ENCODE measurements at regions not wholly inside any gene's neighbourhood (a gene's known extent, or its start where the extent isn't known, plus 50 kb on each side); places are given as distances from the start of the nearest gene placed in this dataset.
"Not testable (repeated sequence)": the region's sequence is repeated elsewhere in the genome, so short reads cannot be mapped to it uniquely, and the experiment has no call there.

- no peak for DNase-seq
Measured at GRCh38 chr2:146621656-146622055, 1223.2 kb upstream of the ACVR2A start.

GRCh38 chr2:146615778-146616177 is 1229.1 kb upstream of the ACVR2A start:
- DNase-seq, result no peak

DNA sequence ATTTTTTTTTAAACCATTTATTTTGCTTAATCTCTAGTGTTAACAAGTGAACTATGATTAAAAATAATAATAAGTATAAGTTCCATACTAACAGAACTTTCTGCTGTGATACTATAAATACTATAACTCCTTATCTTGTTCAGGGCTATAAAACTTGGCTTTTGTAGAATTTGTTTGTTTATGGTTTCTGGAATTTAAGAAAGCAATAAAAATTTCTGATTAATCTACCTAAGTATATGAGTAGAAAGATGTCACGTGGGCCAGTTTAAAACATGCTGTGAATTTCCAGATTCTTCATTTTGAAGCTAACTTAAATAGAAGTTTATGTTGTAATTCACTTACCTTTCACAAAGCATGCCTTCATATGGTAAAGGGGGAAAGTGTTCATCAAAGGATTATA is 1236.3 kb upstream of the ACVR2A start:
- DNase-seq, result no peak

DNA sequence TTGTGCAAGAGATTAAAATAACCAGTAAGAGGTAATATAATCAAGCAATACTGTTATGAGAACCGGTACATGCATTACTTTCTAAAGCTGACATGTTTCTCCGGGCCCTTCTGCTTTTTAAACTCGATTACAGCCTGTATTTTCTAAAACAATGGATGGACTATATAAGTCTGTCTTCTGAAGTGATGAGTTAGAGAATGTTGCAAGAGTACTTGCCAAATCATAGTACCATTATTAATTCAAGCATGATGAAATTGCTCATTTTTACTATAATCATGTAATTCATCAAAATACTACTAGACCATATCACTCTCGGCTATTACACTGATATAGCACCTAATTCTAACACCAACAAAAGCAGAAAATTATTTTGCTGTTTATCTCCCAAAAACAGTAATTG is 1240.3 kb upstream of the ACVR2A start:
- no peak for DNase-seq

GRCh38 chr2:146602856-146603255 is 1242.0 kb upstream of the ACVR2A start:
- DNase-seq, result no peak

- no peak for DNase-seq
Measured at GRCh38 chr2:146602383-146602782, 1242.4 kb upstream of the ACVR2A start.

- no peak for DNase-seq
Measured at GRCh38 chr2:146598791-146599190, 1246.0 kb upstream of the ACVR2A start.

DNA sequence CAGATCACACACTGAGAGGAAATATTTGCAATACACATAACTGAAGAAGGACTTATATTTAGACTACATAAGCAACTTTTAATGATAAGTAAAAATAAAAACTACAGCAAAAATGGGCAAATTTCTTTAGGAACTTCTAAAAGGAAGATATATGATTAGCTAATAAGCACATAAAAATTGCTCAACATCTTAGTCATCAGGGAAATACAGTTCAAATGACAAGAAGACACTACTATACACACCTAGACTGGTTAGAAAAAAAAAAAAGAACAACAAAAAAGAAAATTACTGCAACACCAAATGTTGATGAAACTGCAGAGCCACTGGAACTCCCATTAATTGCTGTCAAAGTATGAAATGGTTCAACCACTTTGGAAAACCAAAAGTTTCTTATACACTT is 1247.5 kb upstream of the ACVR2A start:
- DNase-seq, result no peak

DNA sequence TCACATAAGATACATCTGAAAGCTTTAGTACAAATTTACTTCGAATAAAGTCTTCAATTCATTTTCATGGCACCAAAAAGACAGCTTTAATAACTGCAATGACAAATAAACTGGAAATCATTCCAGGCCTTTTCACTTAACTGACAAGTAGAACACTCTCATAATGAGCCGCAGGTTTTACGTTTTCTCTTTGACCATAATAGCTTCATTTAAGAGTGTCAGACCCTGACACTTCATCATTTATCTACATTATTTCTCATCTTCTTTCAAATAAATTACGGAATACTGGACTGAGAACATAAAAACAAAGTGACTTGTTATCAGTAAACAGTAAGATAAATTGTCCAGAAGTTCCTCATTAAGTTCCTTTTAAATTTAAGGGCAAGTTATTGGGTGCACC is 1252.9 kb upstream of the ACVR2A start:
- DNase-seq, result no peak

- DNase-seq, result no peak
Measured at GRCh38 chr2:146587291-146587713, 1257.5 kb upstream of the ACVR2A start.

GRCh38 chr2:146584316-146584715 is 1260.5 kb upstream of the ACVR2A start:
- no peak for DNase-seq

DNA sequence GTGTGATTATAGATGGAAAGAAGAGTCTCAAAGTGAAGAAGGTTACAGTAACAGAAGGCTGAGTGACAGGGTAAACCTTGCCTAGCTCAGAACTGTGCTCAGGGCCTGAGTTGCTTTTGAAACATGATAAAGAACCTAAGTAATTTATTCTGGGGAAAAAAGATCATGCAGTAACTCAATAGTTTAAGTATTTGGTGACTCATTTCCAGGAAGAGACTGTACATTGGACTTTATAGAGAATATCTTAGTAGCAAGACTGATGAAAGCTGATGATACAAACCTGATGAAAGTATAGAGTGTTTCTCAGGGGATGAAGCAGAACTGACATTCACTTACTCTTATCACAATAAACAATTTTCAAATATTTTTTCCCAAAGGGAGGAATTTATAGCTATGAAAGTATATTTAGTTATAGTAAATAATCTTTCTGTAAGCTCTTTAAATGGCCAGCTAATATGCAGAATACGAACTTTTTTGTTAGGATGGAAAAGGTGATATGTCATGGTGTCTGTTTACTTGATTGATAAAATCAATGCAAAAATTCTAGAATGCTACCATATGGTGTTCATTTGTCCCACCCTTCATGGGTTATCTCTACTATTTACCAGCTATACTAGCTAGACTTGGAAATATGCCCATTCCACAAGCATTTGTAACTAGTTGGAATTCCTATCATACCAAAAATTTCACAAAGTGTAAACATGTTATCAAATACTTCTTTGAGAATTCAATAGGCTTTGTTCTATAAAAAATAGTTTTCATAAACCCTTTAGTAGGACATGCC is 1265.5 kb upstream of the ACVR2A start:
- no peak for DNase-seq

- DNase-seq, result no peak
Measured at GRCh38 chr2:146576339-146577111, 1268.3 kb upstream of the ACVR2A start.

DNA sequence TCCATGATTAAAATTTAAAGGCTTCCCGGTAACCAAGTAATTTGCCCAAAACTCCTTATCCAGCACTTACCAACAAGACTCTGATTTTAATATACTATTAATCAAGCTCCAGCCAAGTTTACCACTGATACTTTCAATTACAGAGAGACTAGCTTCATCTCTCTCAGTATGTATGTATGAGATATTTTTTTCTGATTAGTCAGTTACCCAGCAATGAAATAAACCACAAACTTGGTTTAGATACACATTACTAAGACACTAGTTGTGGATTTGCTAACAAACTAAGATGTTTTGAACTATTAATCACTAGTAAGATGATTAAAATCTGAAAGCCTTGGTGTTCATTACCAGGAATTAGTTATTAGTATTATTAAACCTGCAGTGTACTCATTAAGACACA is 1272.2 kb upstream of the ACVR2A start:
- no peak for DNase-seq

DNA sequence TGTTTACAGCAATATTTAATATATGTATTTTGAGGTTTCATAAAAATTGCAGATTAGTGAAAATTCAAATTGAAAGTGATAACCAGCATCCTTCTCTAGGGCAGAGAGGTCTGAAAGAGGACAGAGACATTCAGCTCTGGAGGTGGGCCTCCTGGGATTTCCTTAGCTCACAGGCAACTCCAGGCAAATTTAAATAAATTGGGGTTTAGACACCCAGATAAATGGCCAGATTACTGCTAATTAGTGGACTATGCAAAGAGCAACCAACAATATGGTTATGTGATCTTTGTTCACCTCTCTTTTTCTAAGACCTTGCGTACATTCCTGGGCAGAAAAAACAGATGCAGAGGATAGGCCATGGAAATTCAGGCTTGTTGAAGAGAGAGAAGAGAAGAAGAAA is 1282.8 kb upstream of the ACVR2A start:
- no peak for DNase-seq

DNA sequence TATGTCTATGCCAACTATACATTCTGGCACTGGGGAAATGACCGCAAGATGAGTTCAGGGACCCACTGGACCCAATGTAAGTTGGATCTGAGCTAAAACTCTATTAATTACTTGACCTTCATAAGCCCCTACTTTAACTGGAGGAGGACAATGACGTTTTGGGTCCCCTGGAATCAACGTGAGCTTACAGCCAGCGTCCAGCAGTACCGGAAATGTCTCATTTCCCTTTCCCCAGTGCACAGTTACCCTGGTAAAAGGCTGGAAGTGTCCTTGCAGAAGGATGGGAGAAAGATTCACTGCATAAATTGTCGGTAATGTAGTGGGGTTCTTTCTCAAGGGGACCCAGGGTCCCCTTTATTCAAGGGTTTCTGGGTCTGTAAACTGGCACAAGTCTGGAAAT is 1297.6 kb upstream of the ACVR2A start:
- DNase-seq, result no peak

- no peak for DNase-seq
Measured at GRCh38 chr2:146544701-146545100, 1300.1 kb upstream of the ACVR2A start.

GRCh38 chr2:146541896-146542295 is 1302.9 kb upstream of the ACVR2A start:
- DNase-seq, result no peak

- DNase-seq, result no peak
Measured at GRCh38 chr2:146540271-146540932, 1304.4 kb upstream of the ACVR2A start.

- not testable (repeated sequence) for DNase-seq
Measured at GRCh38 chr2:146539739-146540138, 1305.1 kb upstream of the ACVR2A start.

DNA sequence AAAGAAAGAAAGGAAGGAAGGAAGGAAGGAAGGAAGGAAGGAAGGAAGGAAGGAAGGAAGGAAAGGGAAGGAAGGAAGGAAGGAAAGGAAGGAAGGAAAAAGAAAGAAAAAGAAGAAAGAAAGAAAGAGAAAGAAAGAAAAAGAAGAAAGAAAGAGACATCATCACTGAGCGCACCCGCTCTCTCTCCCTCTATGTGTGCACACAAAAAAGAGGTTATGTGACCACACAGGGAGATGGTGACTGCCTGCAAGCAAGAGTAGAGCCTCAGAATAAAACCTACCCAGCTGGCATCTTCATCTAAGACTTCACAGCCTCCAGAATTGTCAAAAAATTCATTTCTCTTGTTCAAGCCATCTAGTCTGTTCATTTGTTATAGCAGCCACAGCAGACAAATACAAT is 1307.4 kb upstream of the ACVR2A start:
- DNase-seq, result no peak

DNA sequence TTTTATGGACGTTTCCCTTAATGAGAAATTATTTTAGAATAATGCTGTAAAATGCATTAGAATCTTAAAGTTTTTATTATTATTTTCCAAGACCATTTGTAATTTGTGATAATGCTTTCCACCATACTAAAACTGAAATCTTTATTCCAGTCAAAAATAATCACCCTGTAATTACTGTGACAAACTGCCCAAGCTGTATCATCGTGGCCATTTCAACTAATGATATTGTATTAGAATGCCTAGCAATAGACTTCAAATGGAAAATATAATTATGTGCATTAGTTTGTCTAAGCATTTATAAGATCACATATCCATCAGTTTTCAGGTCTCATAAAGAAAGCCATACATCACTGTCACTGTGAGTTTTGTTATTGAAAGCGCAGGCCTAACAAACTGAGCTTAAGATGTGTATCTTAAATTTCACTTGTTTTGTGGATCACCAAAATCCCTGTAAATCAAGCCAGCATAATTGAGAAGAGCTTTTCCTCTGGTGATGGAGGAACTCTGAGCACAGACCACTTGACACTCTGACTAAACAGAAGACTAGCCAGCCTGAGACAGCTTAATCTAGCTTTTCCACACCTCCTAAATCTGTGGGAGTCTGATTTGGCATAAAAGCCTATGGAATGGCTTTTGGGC is 1312.2 kb upstream of the ACVR2A start:
- no peak for DNase-seq

DNA sequence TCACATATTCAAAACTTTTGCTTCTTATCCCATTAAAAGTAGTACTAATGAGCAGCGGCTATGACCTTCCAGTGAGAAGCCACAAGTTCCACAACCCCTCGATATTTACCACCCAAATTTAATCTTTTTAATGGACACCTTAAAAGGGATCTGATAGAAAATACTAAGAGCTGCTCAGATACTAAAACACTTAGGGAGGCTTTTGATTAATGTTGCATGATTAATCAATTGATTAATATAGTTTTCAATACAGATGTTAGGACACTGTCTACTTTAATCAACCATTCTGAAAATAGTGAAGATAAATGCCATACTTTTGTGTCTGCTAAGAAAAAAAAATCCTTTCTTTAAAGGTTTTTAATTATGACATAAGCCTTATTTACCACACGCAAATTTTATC is 1312.8 kb upstream of the ACVR2A start:
- no peak for DNase-seq
